Loucy (cell line): ENCODE measurements at regions not wholly inside any gene's neighbourhood (a gene's known extent, or its start where the extent isn't known, plus 50 kb on each side); places are given as distances from the start of the nearest gene placed in this dataset.
"Not testable (repeated sequence)": the region's sequence is repeated elsewhere in the genome, so short reads cannot be mapped to it uniquely, and the experiment has no call there.

Source experiments
- H2AFZ ChIP-seq: fragments of 200-600 bp; sonication (generic); 2 replicates; pipeline ENCODE4 v1.6.0; 2016; ENCODE audit warnings: antibody characterized with exemption, mild to moderate bottlenecking, low read length, moderate library complexity
- H3F3A ChIP-seq: fragments of 200-600 bp; 2 replicates; pipeline ENCODE4 v1.6.0; 2016; ENCODE audit warnings: antibody characterized with exemption, low read depth, mild to moderate bottlenecking
- H3K27me3 ChIP-seq: fragments of 200-600 bp; sonication (generic); 2 replicates; pipeline ENCODE4 v1.6.1; 2014; ENCODE audit warnings: low read length, mild to moderate bottlenecking; ENCODE audit not compliant: insufficient read depth, poor library complexity, severe bottlenecking
- H3K36me3 ChIP-seq: fragments of 200-600 bp; sonication (generic); 2 replicates; pipeline ENCODE4 v1.6.1; 2016; ENCODE audit warnings: low read length; ENCODE audit not compliant: insufficient read depth
- H3K4me1 ChIP-seq: fragments of 200-600 bp; sonication (generic); 2 replicates; pipeline ENCODE4 v1.5.1; 2014; ENCODE audit warnings: low read length, mild to moderate bottlenecking; ENCODE audit not compliant: insufficient read depth, poor library complexity, severe bottlenecking
- H3K4me2 ChIP-seq: fragments of 200-600 bp; sonication (generic); 2 replicates; pipeline ENCODE4 v1.6.0; 2014; ENCODE audit warnings: antibody characterized with exemption, low read length, low read depth, mild to moderate bottlenecking; ENCODE audit not compliant: poor library complexity, severe bottlenecking
- H3K4me3 ChIP-seq: fragments of 200-600 bp; sonication (generic); 2 replicates; pipeline ENCODE4 v1.5.1; 2014; ENCODE audit warnings: low read length, mild to moderate bottlenecking, mixed read lengths; ENCODE audit not compliant: poor library complexity, severe bottlenecking
- H3K79me2 ChIP-seq: fragments of 200-600 bp; sonication (generic); 2 replicates; pipeline ENCODE4 v1.6.1; 2014; ENCODE audit warnings: low read length; ENCODE audit not compliant: insufficient read depth
- H3K9ac ChIP-seq: fragments of 200-600 bp; sonication (generic); 2 replicates; pipeline ENCODE4 v1.6.0; 2014; ENCODE audit warnings: mild to moderate bottlenecking, low read depth, low read length, moderate library complexity; ENCODE audit not compliant: poor library complexity, severe bottlenecking
- H3K9me2 ChIP-seq: fragments of 200-600 bp; sonication (generic); replicated peaks from 2 replicates; pipeline ENCODE4 v1.6.1; 2016; ENCODE audit warnings: low read depth, low read length, mixed read lengths
- H3K9me3 ChIP-seq: fragments of 200-600 bp; sonication (generic); 2 replicates; pipeline ENCODE4 v1.6.1; 2014; ENCODE audit warnings: mild to moderate bottlenecking, antibody characterized with exemption, low read length, low read depth; ENCODE audit not compliant: insufficient read depth
- H4K20me1 ChIP-seq: fragments of 200-600 bp; sonication (generic); 2 replicates; pipeline ENCODE4 v1.6.0; 2014; ENCODE audit warnings: antibody characterized with exemption, low read length, mild to moderate bottlenecking; ENCODE audit not compliant: insufficient read depth, poor library complexity, severe bottlenecking
- EZH2phosphoT487 ChIP-seq: fragments of 200-600 bp; IDR thresholded peaks from 2 replicates; pipeline ENCODE4 v1.6.1; 2018; ENCODE audit warnings: antibody characterized with exemption, mild to moderate bottlenecking, moderate library complexity, borderline replicate concordance
- TF ChIP-seq, protein P1 (sequence below): fragments of 200-600 bp; sonication (generic); conservative IDR thresholded peaks from 2 replicates; pipeline ENCODE4 v1.5.1; 2014; ENCODE audit warnings: mild to moderate bottlenecking, antibody characterized with exemption, low read length

DNA sequence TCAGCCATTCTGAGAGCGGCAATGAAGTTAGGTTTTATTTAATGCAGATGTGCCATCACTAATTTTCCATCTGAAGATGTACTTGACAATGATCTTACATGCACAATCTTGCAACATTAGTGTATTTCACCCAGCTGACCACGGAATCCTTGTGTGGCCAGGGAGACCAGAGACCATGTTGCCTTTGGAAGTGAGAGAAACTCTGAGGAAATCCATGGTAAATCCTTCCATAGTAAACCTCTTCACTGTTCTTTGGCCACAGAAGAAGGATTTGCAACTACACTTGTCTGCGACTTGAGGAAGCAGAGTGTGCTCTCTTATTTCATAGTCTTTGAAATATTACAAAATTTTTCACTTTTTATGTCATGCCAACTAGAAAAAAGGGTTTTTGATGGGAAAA, 128.4 kb upstream of the IGSF10 start:
- Histone ChIP-seq H2AFZ (no peak overlapping the region), H3K9me2 (no peaks in the 10 kb centered on the region), H3K4me2 (no peak overlapping the region), H3K9ac (no peak overlapping the region), H3K4me3 (no peak overlapping the region), H3K9me3 (peaks cover 5% of the 10 kb centered on the region), H4K20me1 (no peaks in the 10 kb centered on the region), H3F3A (no peaks in the 10 kb centered on the region), H3K27me3 (no peaks in the 10 kb centered on the region), H3K36me3 (no peaks in the 10 kb centered on the region), H3K79me2 (no peaks in the 10 kb centered on the region), H3K4me1 (peaks cover 4% of the 10 kb centered on the region)
- TF ChIP-seq, protein P1, sequence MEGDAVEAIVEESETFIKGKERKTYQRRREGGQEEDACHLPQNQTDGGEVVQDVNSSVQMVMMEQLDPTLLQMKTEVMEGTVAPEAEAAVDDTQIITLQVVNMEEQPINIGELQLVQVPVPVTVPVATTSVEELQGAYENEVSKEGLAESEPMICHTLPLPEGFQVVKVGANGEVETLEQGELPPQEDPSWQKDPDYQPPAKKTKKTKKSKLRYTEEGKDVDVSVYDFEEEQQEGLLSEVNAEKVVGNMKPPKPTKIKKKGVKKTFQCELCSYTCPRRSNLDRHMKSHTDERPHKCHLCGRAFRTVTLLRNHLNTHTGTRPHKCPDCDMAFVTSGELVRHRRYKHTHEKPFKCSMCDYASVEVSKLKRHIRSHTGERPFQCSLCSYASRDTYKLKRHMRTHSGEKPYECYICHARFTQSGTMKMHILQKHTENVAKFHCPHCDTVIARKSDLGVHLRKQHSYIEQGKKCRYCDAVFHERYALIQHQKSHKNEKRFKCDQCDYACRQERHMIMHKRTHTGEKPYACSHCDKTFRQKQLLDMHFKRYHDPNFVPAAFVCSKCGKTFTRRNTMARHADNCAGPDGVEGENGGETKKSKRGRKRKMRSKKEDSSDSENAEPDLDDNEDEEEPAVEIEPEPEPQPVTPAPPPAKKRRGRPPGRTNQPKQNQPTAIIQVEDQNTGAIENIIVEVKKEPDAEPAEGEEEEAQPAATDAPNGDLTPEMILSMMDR: no peak
- TF ChIP-seq EZH2phosphoT487: no peak

DNA sequence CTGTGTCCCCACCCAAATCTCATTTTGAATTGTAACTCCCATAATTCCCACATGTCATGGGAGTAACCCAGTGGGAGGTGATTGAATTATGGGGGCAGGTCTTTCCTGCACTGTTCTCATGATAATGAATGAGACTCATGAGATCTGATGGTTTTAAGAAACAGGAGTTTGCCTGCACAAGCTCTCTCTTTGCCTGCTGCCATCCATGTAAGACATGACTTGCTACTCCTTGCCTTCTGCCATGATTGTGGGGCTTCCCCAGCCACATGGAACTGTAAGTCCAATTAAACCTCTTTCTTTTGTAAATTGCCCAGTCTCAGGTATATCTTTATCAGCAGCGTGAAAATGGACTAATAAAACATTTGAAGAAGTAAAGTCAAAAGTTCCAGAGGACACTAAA, 126.8 kb upstream of the IGSF10 start:
- H2AFZ ChIP-seq, H3K4me2 ChIP-seq, H3K9me2 ChIP-seq, H4K20me1 ChIP-seq, H3K9me3 ChIP-seq, H3K4me1 ChIP-seq, H3K79me2 ChIP-seq, H3K36me3 ChIP-seq, H3F3A ChIP-seq, H3K27me3 ChIP-seq, H3K4me3 ChIP-seq, H3K9ac ChIP-seq: not testable (repeated sequence)

DNA sequence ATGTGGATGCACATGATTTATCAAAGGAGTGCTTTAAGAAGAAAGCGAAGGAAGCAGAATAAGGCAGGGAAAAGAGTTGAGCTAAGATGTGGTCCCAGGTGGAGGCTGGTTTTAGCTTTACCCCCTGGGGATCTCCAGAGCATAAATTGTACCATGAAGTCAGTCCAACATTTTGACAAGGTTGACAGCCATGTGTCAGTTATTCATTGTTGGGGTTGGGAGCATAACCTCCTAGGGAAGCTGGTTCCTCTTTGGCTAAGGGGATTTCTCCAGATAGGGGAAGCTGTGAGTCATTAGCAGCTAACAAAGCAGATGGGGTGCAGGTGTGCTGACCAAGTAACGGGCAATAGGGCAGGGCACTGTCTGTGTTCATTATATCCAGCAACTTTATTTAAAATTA, 123.7 kb upstream of the IGSF10 start:
- Histone ChIP-seq H3K4me3 (no peak overlapping the region), H3F3A (no peaks in the 10 kb centered on the region), H3K9ac (no peak overlapping the region), H3K79me2 (no peaks in the 10 kb centered on the region), H3K9me2 (no peaks in the 10 kb centered on the region), H4K20me1 (no peaks in the 10 kb centered on the region), H3K27me3 (no peaks in the 10 kb centered on the region), H3K9me3 (peaks cover 5% of the 10 kb centered on the region), H3K36me3 (no peaks in the 10 kb centered on the region), H3K4me2 (no peak overlapping the region), H3K4me1 (peaks cover 10% of the 10 kb centered on the region), H2AFZ (peak overlapping the region; percentile 33; the same call in 1 of the 2 replicates)
- no peak for TF ChIP-seq EZH2phosphoT487
- TF ChIP-seq, protein P1: no peak

DNA sequence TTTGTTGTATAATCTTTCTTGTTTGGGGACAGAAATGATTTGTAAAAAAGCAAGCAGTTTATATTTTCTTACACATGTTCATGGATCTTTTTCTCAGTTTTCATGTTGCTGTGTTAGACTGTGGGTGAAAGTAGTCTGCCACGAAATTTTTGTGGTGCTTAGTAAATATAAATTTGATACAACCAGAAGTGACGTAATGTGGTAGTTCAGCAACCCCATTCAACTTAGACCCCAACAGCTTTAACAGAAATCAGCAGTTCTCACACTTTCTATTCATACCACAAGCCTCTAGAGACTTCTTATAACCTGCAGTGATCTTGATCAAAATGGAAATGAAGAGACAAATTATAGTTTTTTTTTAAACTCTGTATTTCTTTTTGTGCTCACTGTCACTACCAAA, 120.2 kb upstream of the IGSF10 start:
- Histone ChIP-seq H3K9ac (no peak overlapping the region), H3F3A (no peaks in the 10 kb centered on the region), H3K4me1 (peaks cover 10% of the 10 kb centered on the region), H3K27me3 (no peaks in the 10 kb centered on the region), H2AFZ (peak overlapping the region; percentile 1; the same call in 1 of the 2 replicates), H3K4me3 (no peak overlapping the region), H3K36me3 (no peaks in the 10 kb centered on the region), H3K79me2 (no peaks in the 10 kb centered on the region), H3K4me2 (no peak overlapping the region), H4K20me1 (no peaks in the 10 kb centered on the region), H3K9me2 (no peaks in the 10 kb centered on the region), H3K9me3 (peaks cover 15% of the 10 kb centered on the region)
- TF ChIP-seq EZH2phosphoT487: no peak
- TF ChIP-seq, protein P1: no peak
